Activated T-cell treated with anti-CD3 and anti-CD28 coated beads, Interleukin-2, amount 50 U/mL, for 24 hours (primary cell): ENCODE measurements at regions not wholly inside any gene's neighbourhood (a gene's known extent, or its start where the extent isn't known, plus 50 kb on each side); places are given as distances from the start of the nearest gene placed in this dataset.

Experiments
- DNase-seq: peaks from one replicate; pipeline ENCODE4 v3.0.0-alpha.2; 2020
- H3K27ac Mint-ChIP-seq: 2 replicates; pipeline ENCODE4 v1.8.0; 2020; ENCODE audit warnings: mild to moderate bottlenecking, mixed read lengths
- H3K27me3 Mint-ChIP-seq: 2 replicates; pipeline ENCODE4 v1.8.0; 2020; ENCODE audit warnings: mixed read lengths
- H3K36me3 Mint-ChIP-seq: 2 replicates; pipeline ENCODE4 v1.8.0; 2020; ENCODE audit warnings: low read depth, mixed read lengths
- H3K4me1 Mint-ChIP-seq: 2 replicates; pipeline ENCODE4 v1.8.0; 2020; ENCODE audit warnings: low read depth, mixed read lengths
- H3K4me3 Mint-ChIP-seq: 2 replicates; pipeline ENCODE4 v1.8.0; 2020; ENCODE audit warnings: mild to moderate bottlenecking, moderate library complexity, mixed read lengths
- H3K9me3 Mint-ChIP-seq: 2 replicates; pipeline ENCODE4 v1.8.0; 2020; ENCODE audit warnings: mixed read lengths

GRCh38 chr7:118060692-118061091 lies 123.3 kb upstream of the LSM8 start:
- no peaks in the 10 kb centered on the region for H3K9me3 Mint-ChIP-seq
- peaks cover 9% of the 10 kb centered on the region for H3K27me3 Mint-ChIP-seq
- H3K4me1 Mint-ChIP-seq, result no peaks in the 10 kb centered on the region
- H3K36me3 Mint-ChIP-seq, result no peaks in the 10 kb centered on the region
- H3K4me3 Mint-ChIP-seq, result no peak overlapping the region
- H3K27ac Mint-ChIP-seq, result no peak overlapping the region
- no peak for DNase-seq

- Mint-ChIP-seq H3K9me3 (no peaks in the 10 kb centered on the region), H3K4me3 (no peak overlapping the region), H3K27ac (no peak overlapping the region), H3K27me3 (peaks cover 9% of the 10 kb centered on the region), H3K4me1 (no peaks in the 10 kb centered on the region), H3K36me3 (no peaks in the 10 kb centered on the region)
- DNase-seq, result no peak
Measured at GRCh38 chr7:118061386-118061785, 122.6 kb upstream of the LSM8 start.

- Mint-ChIP-seq H3K4me1 (no peaks in the 10 kb centered on the region), H3K27ac (no peak overlapping the region), H3K27me3 (peaks cover 22% of the 10 kb centered on the region), H3K36me3 (no peaks in the 10 kb centered on the region), H3K4me3 (no peak overlapping the region), H3K9me3 (no peaks in the 10 kb centered on the region)
- no peak for DNase-seq
Measured at GRCh38 chr7:118072893-118073674, 110.9 kb upstream of the LSM8 start.

- Mint-ChIP-seq H3K9me3 (peaks cover 2% of the 10 kb centered on the region), H3K27me3 (peaks cover 22% of the 10 kb centered on the region), H3K4me3 (no peak overlapping the region), H3K27ac (no peak overlapping the region), H3K36me3 (no peaks in the 10 kb centered on the region), H3K4me1 (peaks cover 6% of the 10 kb centered on the region)
- no peak for DNase-seq
Measured at GRCh38 chr7:118075936-118076335, 108.0 kb upstream of the LSM8 start.

- Mint-ChIP-seq H3K4me1 (peaks cover 7% of the 10 kb centered on the region), H3K36me3 (no peaks in the 10 kb centered on the region), H3K27me3 (peaks cover 27% of the 10 kb centered on the region)
Measured at GRCh38 chr7:118076564-118076963, 107.4 kb upstream of the LSM8 start.

GRCh38 chr7:118078015-118078414 lies 105.9 kb upstream of the LSM8 start:
- Mint-ChIP-seq H3K4me3 (no peak overlapping the region), H3K36me3 (no peaks in the 10 kb centered on the region), H3K4me1 (peaks cover 7% of the 10 kb centered on the region), H3K27ac (no peak overlapping the region), H3K27me3 (peaks cover 29% of the 10 kb centered on the region), H3K9me3 (peaks cover 2% of the 10 kb centered on the region)
- DNase-seq, result no peak

More at GRCh38 chr7:118076564-118076963, 107.4 kb upstream of the LSM8 start:
- Mint-ChIP-seq H3K9me3 (peaks cover 2% of the 10 kb centered on the region), H3K4me3 (no peak overlapping the region), H3K27ac (no peak overlapping the region)
- no peak for DNase-seq

- Mint-ChIP-seq H3K4me3 (no peak overlapping the region), H3K27ac (no peak overlapping the region)
- DNase-seq, result no peak
Measured at GRCh38 chr7:118079369-118079768, 104.6 kb upstream of the LSM8 start.

GRCh38 chr7:118080947-118081346 lies 103.0 kb upstream of the LSM8 start:
- H3K36me3 Mint-ChIP-seq, result no peaks in the 10 kb centered on the region
- no peak overlapping the region for H3K4me3 Mint-ChIP-seq
- DNase-seq, result peak; percentile 52
- H3K9me3 Mint-ChIP-seq, result peaks cover 2% of the 10 kb centered on the region
- H3K4me1 Mint-ChIP-seq, result peaks cover 13% of the 10 kb centered on the region
- no peak overlapping the region for H3K27ac Mint-ChIP-seq
- H3K27me3 Mint-ChIP-seq, result peaks cover 38% of the 10 kb centered on the region

More at GRCh38 chr7:118079369-118079768, 104.6 kb upstream of the LSM8 start:
- H3K36me3 Mint-ChIP-seq, result no peaks in the 10 kb centered on the region
- H3K9me3 Mint-ChIP-seq, result peaks cover 2% of the 10 kb centered on the region
- H3K27me3 Mint-ChIP-seq, result peaks cover 34% of the 10 kb centered on the region
- peaks cover 13% of the 10 kb centered on the region for H3K4me1 Mint-ChIP-seq

GRCh38 chr7:118082506-118082905 lies 101.5 kb upstream of the LSM8 start:
- Mint-ChIP-seq H3K27ac (no peak overlapping the region), H3K4me1 (peaks cover 13% of the 10 kb centered on the region), H3K9me3 (peaks cover 2% of the 10 kb centered on the region), H3K27me3 (peaks cover 39% of the 10 kb centered on the region), H3K36me3 (no peaks in the 10 kb centered on the region), H3K4me3 (no peak overlapping the region)
- DNase-seq, result no peak

- H3K27ac Mint-ChIP-seq, result no peak overlapping the region
- no peak overlapping the region for H3K4me3 Mint-ChIP-seq
- peaks cover 38% of the 10 kb centered on the region for H3K27me3 Mint-ChIP-seq
- H3K36me3 Mint-ChIP-seq, result no peaks in the 10 kb centered on the region
- peaks cover 2% of the 10 kb centered on the region for H3K9me3 Mint-ChIP-seq
- DNase-seq, result no peak
- peaks cover 13% of the 10 kb centered on the region for H3K4me1 Mint-ChIP-seq
Measured at GRCh38 chr7:118085000-118085399, 99.0 kb upstream of the LSM8 start.

GRCh38 chr7:118087126-118087525 lies 96.8 kb upstream of the LSM8 start:
- no peaks in the 10 kb centered on the region for H3K9me3 Mint-ChIP-seq
- H3K27me3 Mint-ChIP-seq, result peaks cover 33% of the 10 kb centered on the region
- no peak overlapping the region for H3K4me3 Mint-ChIP-seq
- H3K27ac Mint-ChIP-seq, result no peak overlapping the region
- H3K36me3 Mint-ChIP-seq, result no peaks in the 10 kb centered on the region
- peaks cover 7% of the 10 kb centered on the region for H3K4me1 Mint-ChIP-seq
- DNase-seq, result no peak

- no peak overlapping the region for H3K4me3 Mint-ChIP-seq
- no peaks in the 10 kb centered on the region for H3K9me3 Mint-ChIP-seq
- no peaks in the 10 kb centered on the region for H3K36me3 Mint-ChIP-seq
- no peak for DNase-seq
- no peak overlapping the region for H3K27ac Mint-ChIP-seq
- H3K27me3 Mint-ChIP-seq, result peaks cover 9% of the 10 kb centered on the region
- H3K4me1 Mint-ChIP-seq, result no peaks in the 10 kb centered on the region
Measured at GRCh38 chr7:118094044-118094443, 89.9 kb upstream of the LSM8 start.

GRCh38 chr7:118104812-118105441 lies 79.0 kb upstream of the LSM8 start:
- DNase-seq, result no peak
- no peak overlapping the region for H3K4me3 Mint-ChIP-seq
- H3K9me3 Mint-ChIP-seq, result no peaks in the 10 kb centered on the region
- H3K27me3 Mint-ChIP-seq, result peaks cover 9% of the 10 kb centered on the region
- no peaks in the 10 kb centered on the region for H3K36me3 Mint-ChIP-seq
- H3K27ac Mint-ChIP-seq, result no peak overlapping the region
- no peaks in the 10 kb centered on the region for H3K4me1 Mint-ChIP-seq

- peaks cover 7% of the 10 kb centered on the region for H3K9me3 Mint-ChIP-seq
- no peak for DNase-seq
- H3K27ac Mint-ChIP-seq, result no peak overlapping the region
- no peaks in the 10 kb centered on the region for H3K4me1 Mint-ChIP-seq
- H3K27me3 Mint-ChIP-seq, result peaks cover 12% of the 10 kb centered on the region
- no peaks in the 10 kb centered on the region for H3K36me3 Mint-ChIP-seq
- H3K4me3 Mint-ChIP-seq, result no peak overlapping the region
Measured at GRCh38 chr7:118109607-118110006, 74.4 kb upstream of the LSM8 start.

- Mint-ChIP-seq H3K9me3 (peaks cover 7% of the 10 kb centered on the region), H3K4me3 (no peak overlapping the region), H3K4me1 (no peaks in the 10 kb centered on the region), H3K36me3 (no peaks in the 10 kb centered on the region), H3K27ac (no peak overlapping the region), H3K27me3 (peaks cover 12% of the 10 kb centered on the region)
- no peak for DNase-seq
Measured at GRCh38 chr7:118110178-118110925, 73.6 kb upstream of the LSM8 start.
